Sigmoid colon (tissue), 4 donors: ENCODE measurements at regions not wholly inside any gene's neighbourhood (a gene's known extent, or its start where the extent isn't known, plus 50 kb on each side); places are given as distances from the start of the nearest gene placed in this dataset.

Experiments
- POLR2AphosphoS5 ChIP-seq, 4 donors: sonication (generic); formaldehyde crosslinking; IDR thresholded peaks; one replicate each; pipeline ENCODE4 v1.6.1; 2017; ENCODE audit warnings: antibody characterized with exemption in 4 of 4
- TF ChIP-seq, protein P1 (sequence below), 4 experiments: fragments of 450-650 bp in 3 of 4; fragments of 200-600 bp in 1 of 4; IDR thresholded peaks; one replicate each; pipeline ENCODE4 v1.5.1; 2016 to 2019; ENCODE audit warnings: antibody characterized with exemption in 4 of 4, mild to moderate bottlenecking in 3 of 4, moderate library complexity in 2 of 4

DNA sequence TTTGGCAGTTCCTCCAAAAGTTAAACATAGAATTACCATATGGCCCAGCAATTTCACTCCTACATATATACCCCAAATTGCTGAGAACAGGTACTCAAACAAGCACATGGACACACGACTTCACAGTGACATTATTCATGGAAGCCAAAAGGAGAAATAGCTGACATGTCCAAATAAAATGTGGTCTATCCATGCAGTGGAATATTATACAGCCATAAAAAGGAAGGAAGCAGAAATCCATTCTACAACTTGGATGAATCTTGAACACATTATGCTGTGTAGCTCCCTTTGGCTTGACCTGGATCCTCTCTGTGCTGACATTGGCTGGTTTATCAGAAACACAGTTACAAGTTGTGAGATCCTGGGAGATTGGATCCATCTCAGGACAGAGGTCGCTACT is 370.9 kb upstream of the EEF2KMT start:
- TF ChIP-seq, protein P1, sequence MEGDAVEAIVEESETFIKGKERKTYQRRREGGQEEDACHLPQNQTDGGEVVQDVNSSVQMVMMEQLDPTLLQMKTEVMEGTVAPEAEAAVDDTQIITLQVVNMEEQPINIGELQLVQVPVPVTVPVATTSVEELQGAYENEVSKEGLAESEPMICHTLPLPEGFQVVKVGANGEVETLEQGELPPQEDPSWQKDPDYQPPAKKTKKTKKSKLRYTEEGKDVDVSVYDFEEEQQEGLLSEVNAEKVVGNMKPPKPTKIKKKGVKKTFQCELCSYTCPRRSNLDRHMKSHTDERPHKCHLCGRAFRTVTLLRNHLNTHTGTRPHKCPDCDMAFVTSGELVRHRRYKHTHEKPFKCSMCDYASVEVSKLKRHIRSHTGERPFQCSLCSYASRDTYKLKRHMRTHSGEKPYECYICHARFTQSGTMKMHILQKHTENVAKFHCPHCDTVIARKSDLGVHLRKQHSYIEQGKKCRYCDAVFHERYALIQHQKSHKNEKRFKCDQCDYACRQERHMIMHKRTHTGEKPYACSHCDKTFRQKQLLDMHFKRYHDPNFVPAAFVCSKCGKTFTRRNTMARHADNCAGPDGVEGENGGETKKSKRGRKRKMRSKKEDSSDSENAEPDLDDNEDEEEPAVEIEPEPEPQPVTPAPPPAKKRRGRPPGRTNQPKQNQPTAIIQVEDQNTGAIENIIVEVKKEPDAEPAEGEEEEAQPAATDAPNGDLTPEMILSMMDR (IDR thresholded peaks at IDR 0.05), result no peak
- no peak for TF ChIP-seq POLR2AphosphoS5 (IDR thresholded peaks at IDR 0.05)
